GM19438 (cell line): ENCODE measurements at regions not wholly inside any gene's neighbourhood (a gene's known extent, or its start where the extent isn't known, plus 50 kb on each side); places are given as distances from the start of the nearest gene placed in this dataset.
"Not testable (repeated sequence)": the region's sequence is repeated elsewhere in the genome, so short reads cannot be mapped to it uniquely, and the experiment has no call there.

ENCODE experiments used
- ATAC-seq: cut with Tn5 transposase; IDR thresholded peaks from one replicate; pipeline ENCODE4 v1.9.1; 2021; ENCODE audit warnings: low read depth; ENCODE audit not compliant: unreplicated experiment

GRCh38 chr3:103406320-103406850 is 971.6 kb downstream of the ZPLD1 start:
- no peak for ATAC-seq

- ATAC-seq, result no peak
Observed at GRCh38 chr3:103410231-103410630, 975.4 kb downstream of the ZPLD1 start.

GRCh38 chr3:103421460-103421859 is 986.6 kb downstream of the ZPLD1 start:
- ATAC-seq, result no peak

DNA sequence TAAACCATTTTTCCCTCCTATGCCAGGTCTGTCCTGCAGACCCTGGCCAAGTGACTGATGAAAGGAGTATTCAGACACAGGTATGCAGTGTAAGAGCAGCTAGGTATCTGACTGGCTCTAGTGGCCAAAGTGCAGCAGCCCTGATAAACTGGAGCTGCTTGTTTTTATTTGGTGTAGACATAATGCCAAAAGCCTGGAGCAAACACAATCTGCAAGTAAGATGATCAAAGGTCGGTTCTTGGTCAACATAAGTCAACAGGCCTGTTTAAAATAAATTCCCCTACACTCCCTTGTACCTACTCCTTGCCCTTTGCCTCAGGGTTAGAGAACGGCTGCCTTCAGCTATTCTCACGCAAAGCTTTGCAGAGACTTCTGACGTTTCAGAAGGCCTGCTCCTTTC is 1003.1 kb downstream of the ZPLD1 start:
- ATAC-seq, result no peak

DNA sequence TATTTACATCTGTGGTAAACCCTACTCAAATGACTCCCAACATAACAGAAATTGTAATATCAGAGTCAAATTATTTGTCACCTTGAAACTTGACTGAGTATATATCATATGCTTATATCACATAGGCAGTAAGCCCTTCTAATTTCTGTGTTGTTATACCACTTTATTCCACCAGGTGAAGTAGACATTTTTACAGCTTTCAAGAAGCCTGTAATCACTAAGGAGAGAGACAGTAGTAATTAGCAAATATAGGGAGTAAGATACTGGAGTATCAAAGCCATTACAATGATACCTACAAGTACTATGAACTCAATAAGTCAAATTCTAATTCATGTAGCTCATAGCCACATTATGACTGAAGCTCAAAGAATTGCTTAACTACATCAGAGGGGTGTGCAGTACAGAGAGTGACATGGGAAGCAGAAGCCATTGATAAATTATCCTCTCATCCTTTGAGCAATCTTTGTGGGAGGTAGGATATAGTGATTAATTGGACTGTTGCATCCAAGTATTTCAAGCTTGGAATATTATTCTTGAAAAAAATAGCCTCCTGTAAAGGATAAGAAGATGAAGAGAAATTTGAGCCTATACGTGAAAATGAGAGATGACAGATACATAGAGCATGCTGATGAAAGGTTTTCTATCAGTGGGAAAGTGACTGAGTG is 1005.9 kb downstream of the ZPLD1 start:
- ATAC-seq, result peak; percentile 84

DNA sequence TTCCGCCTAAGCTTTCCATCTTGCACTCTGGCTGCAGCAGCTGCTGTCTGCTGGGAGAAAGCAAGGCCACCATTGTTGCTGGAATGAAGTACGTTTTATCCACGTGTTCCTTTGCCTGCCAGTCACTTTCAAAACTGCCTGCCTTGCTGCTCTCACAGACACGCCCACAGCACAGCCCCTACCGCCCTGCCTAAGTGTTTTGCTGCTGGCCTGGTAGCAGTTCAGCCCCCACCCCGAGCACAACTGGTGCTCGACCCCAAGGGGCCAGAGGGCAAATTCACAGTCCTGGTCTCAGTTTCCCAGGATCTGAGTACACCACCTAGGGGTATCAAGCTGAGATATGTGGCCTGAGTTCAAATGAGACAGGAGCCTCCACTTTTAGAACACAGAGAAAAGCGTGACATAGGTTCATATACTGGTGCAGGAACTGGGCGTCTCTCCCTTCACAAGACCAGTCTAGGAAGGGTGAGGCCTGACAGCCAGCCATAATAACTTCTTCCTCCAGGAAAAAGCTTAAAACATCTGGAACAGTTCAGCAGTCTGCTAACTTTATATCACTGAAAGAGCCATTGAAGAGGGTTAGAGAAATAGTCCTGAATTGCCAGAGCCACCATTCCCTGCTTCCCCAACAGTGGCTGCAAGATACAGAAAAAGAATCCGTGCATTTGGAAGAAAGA is 1012.3 kb downstream of the ZPLD1 start:
- no peak for ATAC-seq

DNA sequence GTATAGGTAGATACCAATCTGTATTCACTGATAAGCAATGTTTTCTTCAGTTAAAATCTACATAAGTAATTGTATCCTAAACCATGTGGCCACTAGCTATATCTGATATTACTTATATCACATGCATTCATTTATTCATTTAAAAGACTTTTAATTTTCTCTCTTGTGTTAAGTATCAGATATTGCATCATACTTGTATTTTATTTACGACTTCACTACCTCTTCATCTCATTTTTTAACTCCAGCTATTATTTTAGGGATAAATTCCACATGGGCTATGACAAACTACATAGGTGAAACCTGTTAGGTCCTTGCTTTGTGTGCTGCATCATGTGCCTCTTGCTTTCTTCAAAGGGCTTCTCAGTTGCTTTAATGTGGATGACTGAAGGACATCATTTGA is 1018.3 kb downstream of the ZPLD1 start:
- no peak for ATAC-seq

DNA sequence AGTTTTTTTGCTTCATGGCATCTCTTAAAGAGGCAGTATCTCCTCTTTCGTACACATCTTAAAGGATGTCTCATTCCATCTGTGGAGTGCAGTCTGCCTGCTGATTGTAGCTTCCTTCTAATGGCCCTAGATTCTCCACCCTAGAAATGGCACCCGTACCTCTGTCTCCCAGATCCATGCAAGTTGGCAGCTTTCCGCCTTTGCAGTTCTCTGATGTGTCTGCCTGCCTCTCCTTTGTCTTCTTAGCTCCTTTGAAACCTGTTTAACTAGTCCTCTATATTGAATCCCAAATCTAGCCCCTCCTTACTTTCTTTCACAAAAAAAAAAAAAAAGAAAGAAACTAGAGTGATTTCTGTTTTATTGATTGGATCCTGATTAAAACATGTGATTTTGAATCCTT is 1025.0 kb downstream of the ZPLD1 start:
- no peak for ATAC-seq

DNA sequence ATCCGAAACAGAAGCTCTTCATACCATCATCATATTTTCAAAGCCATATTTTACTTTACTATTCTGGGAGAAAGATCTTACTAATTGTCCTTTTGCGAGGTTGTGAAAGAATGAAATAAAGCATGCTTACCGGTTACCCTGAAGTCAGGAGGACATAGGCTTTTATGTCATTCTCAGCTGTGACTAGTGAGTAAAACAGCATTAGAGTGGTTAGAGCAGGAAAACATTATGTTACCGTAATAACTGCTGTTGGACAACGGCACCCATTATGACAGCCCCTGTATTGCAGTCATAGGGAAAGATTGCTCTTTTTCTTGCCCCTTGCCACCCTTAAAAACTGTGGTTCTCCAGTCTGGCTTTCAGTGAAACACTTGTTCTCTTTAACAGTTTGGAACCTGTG is 1035.7 kb downstream of the ZPLD1 start:
- ATAC-seq, result no peak

- no peak for ATAC-seq
Observed at GRCh38 chr3:103494011-103494410, 1059.2 kb downstream of the ZPLD1 start.

DNA sequence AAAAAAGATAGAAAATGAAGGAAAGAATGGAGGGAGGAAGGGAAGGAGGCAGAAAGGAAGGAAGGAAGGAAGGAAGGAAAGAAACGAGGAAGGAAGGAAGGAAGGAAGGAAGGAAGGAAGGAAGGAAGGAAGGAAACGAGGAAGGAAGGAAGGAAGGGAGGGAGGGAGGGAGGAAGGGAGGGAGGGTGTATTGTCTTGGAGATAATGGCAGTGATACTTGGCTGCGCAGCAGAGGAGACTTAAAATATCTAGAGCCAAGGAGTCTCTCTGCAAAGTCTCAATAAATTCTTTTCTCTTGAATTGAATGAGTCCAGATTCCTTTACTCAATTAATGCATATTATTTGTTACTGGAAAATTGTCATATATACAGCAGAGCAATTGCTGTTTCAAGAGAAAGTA is 1059.7 kb downstream of the ZPLD1 start:
- ATAC-seq, result no peak

- ATAC-seq, result no peak
Observed at GRCh38 chr3:103495186-103495585, 1060.4 kb downstream of the ZPLD1 start.

- no peak for ATAC-seq
Observed at GRCh38 chr3:103499132-103499900, 1064.5 kb downstream of the ZPLD1 start.

GRCh38 chr3:103499967-103500366 is 1065.2 kb downstream of the ZPLD1 start:
- no peak for ATAC-seq

DNA sequence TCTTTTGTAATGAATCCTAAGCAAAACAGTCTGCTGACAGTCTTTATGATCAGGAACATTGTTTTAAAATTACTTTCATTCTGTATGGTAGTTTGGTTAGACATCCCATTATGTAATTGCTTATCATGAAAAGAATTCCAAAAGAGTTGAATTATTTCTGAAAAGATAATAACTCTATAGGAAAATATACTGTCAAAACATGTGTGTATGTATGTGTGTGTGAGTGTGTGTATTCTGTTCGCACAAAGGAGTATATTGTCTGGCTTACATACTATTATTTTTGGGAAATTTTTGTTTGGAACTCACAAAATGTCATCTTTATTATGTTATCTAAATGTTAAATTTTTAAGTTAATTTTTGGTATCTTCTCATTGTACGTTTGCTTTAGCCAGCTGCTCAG is 1075.9 kb downstream of the ZPLD1 start:
- no peak for ATAC-seq

GRCh38 chr3:103511891-103512290 is 1077.1 kb downstream of the ZPLD1 start:
- no peak for ATAC-seq

- ATAC-seq, result no peak
Observed at GRCh38 chr3:103512595-103512994, 1077.8 kb downstream of the ZPLD1 start.

DNA sequence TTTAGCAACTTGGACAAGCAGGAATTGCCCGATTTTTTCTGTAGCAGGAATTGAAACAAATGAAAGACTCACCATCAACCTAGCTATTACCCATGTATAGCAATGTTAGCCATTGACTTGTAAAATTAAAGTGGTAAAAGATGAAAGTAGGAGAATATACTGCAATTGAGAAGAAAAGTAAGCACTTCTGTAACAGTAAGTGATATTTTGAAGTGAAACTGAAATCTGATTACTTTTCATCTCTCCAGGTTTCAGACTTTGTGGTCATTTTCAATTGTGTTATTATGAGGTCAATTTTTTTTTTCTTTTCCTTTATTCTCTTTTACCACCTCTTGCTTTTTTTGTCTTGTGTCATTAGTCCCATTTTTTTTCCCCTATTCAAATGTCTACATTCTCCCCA is 1078.2 kb downstream of the ZPLD1 start:
- peak; percentile 59 for ATAC-seq

DNA sequence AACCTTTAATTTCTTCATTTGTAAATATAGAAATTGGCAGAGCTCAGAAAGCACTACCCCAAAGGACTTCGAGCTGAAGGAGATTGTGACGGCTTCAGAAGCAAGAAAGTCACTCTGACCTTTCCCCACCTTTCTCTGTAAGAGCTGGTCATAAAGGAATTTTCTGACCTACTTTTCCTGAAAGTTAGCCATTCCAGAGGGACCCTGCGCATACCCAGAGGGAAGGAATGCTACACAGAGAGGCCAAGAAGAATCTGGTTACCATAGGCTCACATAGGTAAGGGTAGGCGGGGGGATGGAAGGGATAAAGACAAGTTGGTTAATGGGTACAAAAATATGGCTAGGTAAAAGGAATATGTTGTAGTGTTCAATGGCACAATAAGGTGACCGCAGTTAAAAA is 1080.3 kb downstream of the ZPLD1 start:
- ATAC-seq, result no peak

DNA sequence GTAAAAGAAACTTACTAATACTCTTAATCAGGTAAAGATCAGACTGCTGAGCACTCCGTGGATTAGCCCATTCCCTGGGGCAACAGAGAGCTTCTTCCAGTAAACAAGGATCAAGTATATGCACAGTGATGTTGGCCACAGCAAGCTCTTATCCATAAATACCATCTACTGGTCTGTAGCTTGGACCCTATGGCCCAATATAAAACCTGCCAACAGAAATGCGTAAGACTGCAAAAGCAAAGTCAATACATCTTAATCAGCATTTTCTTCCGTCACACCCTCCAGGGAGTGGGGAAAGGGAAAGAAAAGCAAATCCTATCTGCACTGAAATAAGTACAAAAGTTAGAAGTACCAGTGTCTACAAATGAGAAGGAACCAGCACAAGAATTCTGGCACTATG is 1082.1 kb downstream of the ZPLD1 start:
- no peak for ATAC-seq

DNA sequence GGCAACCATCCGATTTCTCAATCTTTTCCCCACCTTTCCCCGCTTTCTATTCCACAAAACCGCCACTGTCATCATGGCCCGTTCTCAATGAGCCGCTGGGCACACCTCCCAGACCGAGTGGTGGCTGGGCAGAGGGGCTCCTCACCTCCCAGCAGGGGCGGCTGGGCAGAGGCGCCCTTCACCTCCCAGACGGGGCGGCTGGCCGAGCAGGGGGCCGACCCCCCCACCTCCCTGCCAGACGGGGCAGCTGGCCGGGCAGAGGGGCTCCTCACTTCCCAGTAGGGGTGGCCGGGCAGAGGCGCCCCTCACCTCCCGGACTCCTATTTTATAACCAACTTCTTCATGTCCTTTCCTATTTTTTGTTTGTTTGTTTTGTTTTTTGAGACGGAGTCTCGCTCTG is 1096.5 kb downstream of the ZPLD1 start:
- ATAC-seq, result not testable (repeated sequence)
